ENCODE measurements at regions not wholly inside any gene's neighbourhood (a gene's known extent, or its start where the extent isn't known, plus 50 kb on each side); places are given as distances from the start of the nearest gene placed in this dataset.

DNA sequence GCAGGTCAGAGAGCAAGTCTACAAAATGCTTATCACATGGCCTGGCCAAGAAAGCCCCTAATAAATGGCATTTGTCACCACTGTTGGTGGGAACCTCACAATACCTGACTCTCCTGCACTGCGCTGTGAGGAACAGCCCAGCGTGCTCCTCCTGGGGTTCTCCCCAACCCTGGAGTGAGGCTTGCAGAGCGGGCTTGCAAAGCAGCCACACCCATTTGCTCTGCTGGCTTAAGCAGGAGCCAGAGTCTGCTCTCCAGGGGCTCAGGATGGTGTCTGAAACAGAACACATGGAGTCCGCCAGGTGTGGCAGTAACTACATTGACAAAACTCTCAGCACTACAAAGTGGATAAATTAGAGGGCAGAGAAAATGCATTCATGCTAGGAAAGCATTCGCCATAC is 331.0 kb upstream of the CCL2 start:
- ATAC-seq (no peak), FAIRE-seq (no peak), DNase-seq (ENCODE audit: low read depth, low spot score) (no peak)
- Histone ChIP-seq H3K9ac (ENCODE audit: control insufficient read depth, insufficient read depth, low read length) (no peak overlapping the region), H3K27me3 (replicated peaks in 1 of 2; ENCODE audit: control insufficient read depth in 2 of 2, insufficient read depth in 2 of 2, low read length in 1 of 2) (peaks cover 2 to 5% of the 10 kb centered on the region in 2 experiments; a peak in 3 of 4 replicates), H3K27ac (ENCODE audit: control insufficient read depth, insufficient read depth) (no peak overlapping the region), H3K9me3 (replicated peaks; ENCODE audit: control insufficient read depth, insufficient read depth, low read length) (no peaks in the 10 kb centered on the region; the same call in 2 of the 3 replicates), H3K4me1 (ENCODE audit: control insufficient read depth, insufficient read depth, low read length) (no peaks in the 10 kb centered on the region), H4K20me1 (ENCODE audit: control insufficient read depth, insufficient read depth) (no peaks in the 10 kb centered on the region; the same call in 1 of the 2 replicates), H3K36me3 (ENCODE audit: control insufficient read depth in 2 of 2, insufficient read depth in 2 of 2, low read length in 1 of 2) (no peaks in the 10 kb centered on the region), H3K79me2 (ENCODE audit: control insufficient read depth, insufficient read depth, low read length) (no peaks in the 10 kb centered on the region), H3K4me2 (ENCODE audit: control insufficient read depth, insufficient read depth) (no peak overlapping the region), H3K4me3 (no peak overlapping the region), H2AFZ (ENCODE audit: control insufficient read depth, low read depth, low read length) (no peak overlapping the region)
- CTCF ChIA-PET, result no interaction called here
- in situ Hi-C loops (cut with MboI), result no loop called here
- SMC1A ChIA-PET (ENCODE audit: uncharacterized antibody, unreplicated experiment), result no interaction called here
- WGBS (ENCODE audit: insufficient coverage, insufficient replicate concordance, low lambda C conversion rate, missing lambda C conversion rate), result 29% methylated on average over 5 of the region's 5 CpGs
- RAD21 ChIA-PET (ENCODE audit: unreplicated experiment), result no interaction called here
- POLR2A ChIA-PET, result no interaction called here
- BruUV-seq (replicated peaks), result no TSS peak
- intact Hi-C loops (cut with micrococcal nuclease; ENCODE audit: unreplicated experiment), result no loop called here
- TF ChIP-seq TAF1 (IDR thresholded peaks at IDR 0.05; ENCODE audit: borderline replicate concordance, low read depth, low read length), result no peak
- TF ChIP-seq, protein P1, sequence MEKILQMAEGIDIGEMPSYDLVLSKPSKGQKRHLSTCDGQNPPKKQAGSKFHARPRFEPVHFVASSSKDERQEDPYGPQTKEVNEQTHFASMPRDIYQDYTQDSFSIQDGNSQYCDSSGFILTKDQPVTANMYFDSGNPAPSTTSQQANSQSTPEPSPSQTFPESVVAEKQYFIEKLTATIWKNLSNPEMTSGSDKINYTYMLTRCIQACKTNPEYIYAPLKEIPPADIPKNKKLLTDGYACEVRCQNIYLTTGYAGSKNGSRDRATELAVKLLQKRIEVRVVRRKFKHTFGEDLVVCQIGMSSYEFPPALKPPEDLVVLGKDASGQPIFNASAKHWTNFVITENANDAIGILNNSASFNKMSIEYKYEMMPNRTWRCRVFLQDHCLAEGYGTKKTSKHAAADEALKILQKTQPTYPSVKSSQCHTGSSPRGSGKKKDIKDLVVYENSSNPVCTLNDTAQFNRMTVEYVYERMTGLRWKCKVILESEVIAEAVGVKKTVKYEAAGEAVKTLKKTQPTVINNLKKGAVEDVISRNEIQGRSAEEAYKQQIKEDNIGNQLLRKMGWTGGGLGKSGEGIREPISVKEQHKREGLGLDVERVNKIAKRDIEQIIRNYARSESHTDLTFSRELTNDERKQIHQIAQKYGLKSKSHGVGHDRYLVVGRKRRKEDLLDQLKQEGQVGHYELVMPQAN (conservative IDR thresholded peaks at IDR 0.05), result no peak
- TF ChIP-seq, protein P2, sequence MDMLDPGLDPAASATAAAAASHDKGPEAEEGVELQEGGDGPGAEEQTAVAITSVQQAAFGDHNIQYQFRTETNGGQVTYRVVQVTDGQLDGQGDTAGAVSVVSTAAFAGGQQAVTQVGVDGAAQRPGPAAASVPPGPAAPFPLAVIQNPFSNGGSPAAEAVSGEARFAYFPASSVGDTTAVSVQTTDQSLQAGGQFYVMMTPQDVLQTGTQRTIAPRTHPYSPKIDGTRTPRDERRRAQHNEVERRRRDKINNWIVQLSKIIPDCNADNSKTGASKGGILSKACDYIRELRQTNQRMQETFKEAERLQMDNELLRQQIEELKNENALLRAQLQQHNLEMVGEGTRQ (IDR thresholded peaks at IDR 0.05; ENCODE audit: borderline replicate concordance, low read depth, low read length), result no peak
- TF ChIP-seq, protein P3, sequence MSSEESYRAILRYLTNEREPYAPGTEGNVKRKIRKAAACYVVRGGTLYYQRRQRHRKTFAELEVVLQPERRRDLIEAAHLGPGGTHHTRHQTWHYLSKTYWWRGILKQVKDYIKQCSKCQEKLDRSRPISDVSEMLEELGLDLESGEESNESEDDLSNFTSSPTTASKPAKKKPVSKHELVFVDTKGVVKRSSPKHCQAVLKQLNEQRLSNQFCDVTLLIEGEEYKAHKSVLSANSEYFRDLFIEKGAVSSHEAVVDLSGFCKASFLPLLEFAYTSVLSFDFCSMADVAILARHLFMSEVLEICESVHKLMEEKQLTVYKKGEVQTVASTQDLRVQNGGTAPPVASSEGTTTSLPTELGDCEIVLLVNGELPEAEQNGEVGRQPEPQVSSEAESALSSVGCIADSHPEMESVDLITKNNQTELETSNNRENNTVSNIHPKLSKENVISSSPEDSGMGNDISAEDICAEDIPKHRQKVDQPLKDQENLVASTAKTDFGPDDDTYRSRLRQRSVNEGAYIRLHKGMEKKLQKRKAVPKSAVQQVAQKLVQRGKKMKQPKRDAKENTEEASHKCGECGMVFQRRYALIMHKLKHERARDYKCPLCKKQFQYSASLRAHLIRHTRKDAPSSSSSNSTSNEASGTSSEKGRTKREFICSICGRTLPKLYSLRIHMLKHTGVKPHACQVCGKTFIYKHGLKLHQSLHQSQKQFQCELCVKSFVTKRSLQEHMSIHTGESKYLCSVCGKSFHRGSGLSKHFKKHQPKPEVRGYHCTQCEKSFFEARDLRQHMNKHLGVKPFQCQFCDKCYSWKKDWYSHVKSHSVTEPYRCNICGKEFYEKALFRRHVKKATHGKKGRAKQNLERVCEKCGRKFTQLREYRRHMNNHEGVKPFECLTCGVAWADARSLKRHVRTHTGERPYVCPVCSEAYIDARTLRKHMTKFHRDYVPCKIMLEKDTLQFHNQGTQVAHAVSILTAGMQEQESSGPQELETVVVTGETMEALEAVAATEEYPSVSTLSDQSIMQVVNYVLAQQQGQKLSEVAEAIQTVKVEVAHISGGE (CRISPR knock-in tag; IDR thresholded peaks at IDR 0.05), result no peak
- TF ChIP-seq TCF7 (IDR thresholded peaks at IDR 0.05; ENCODE audit: borderline replicate concordance), result no peak
- no peak for TF ChIP-seq IRF4 (IDR thresholded peaks at IDR 0.05; ENCODE audit: low read depth, low read length)
- TF ChIP-seq MXI1 (IDR thresholded peaks at IDR 0.05; ENCODE audit: low read depth, low read length), result no peak
- TF ChIP-seq, protein P4, sequence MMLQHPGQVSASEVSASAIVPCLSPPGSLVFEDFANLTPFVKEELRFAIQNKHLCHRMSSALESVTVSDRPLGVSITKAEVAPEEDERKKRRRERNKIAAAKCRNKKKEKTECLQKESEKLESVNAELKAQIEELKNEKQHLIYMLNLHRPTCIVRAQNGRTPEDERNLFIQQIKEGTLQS (IDR thresholded peaks at IDR 0.05; ENCODE audit: borderline replicate concordance, extremely low read depth, low read depth, low read length), result no peak
- no peak for TF ChIP-seq KDM1A (IDR thresholded peaks at IDR 0.05; ENCODE audit: borderline replicate concordance)

All from GM12878 (cell line).